ENCODE measurements at regions not wholly inside any gene's neighbourhood (a gene's known extent, or its start where the extent isn't known, plus 50 kb on each side); places are given as distances from the start of the nearest gene placed in this dataset.

DNA sequence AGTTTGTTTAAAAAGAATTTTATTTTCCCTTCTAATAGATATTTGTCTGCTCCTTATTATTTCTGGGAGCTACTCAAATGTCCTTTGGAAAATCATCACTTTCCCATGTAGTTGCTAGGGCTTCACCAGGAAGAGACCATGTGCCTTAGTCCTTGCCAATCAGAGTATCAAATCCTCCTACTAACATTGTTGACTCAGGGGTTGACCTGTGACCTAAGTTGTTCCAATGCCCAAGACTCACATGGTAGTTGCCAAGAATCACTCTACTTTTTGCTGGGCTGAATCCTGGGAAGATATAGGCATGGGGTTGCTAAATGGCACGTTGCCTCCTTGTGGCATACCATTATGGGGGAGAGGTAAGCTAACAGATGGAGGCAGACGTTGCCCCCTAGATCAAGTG lies 58.2 kb upstream of the FOXD3 start:
- Histone ChIP-seq H3K27me3 (ENCODE audit: insufficient read depth, low read depth, low read length) (no peaks in the 10 kb centered on the region), H3K9ac (ENCODE audit: low read length) (no peak overlapping the region)
- TF ChIP-seq MXI1 (conservative IDR thresholded peaks at IDR 0.05; ENCODE audit: poor library complexity, severe bottlenecking): no peak
- no peak for TF ChIP-seq TAF1 (IDR thresholded peaks at IDR 0.05; ENCODE audit: low read depth)
- no peak for TF ChIP-seq EZH2 (IDR thresholded peaks at IDR 0.05; ENCODE audit: borderline replicate concordance, insufficient read depth, low read length, poor library complexity, severe bottlenecking)
- TF ChIP-seq, protein P1, sequence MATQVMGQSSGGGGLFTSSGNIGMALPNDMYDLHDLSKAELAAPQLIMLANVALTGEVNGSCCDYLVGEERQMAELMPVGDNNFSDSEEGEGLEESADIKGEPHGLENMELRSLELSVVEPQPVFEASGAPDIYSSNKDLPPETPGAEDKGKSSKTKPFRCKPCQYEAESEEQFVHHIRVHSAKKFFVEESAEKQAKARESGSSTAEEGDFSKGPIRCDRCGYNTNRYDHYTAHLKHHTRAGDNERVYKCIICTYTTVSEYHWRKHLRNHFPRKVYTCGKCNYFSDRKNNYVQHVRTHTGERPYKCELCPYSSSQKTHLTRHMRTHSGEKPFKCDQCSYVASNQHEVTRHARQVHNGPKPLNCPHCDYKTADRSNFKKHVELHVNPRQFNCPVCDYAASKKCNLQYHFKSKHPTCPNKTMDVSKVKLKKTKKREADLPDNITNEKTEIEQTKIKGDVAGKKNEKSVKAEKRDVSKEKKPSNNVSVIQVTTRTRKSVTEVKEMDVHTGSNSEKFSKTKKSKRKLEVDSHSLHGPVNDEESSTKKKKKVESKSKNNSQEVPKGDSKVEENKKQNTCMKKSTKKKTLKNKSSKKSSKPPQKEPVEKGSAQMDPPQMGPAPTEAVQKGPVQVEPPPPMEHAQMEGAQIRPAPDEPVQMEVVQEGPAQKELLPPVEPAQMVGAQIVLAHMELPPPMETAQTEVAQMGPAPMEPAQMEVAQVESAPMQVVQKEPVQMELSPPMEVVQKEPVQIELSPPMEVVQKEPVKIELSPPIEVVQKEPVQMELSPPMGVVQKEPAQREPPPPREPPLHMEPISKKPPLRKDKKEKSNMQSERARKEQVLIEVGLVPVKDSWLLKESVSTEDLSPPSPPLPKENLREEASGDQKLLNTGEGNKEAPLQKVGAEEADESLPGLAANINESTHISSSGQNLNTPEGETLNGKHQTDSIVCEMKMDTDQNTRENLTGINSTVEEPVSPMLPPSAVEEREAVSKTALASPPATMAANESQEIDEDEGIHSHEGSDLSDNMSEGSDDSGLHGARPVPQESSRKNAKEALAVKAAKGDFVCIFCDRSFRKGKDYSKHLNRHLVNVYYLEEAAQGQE (IDR thresholded peaks at IDR 0.05; ENCODE audit: borderline replicate concordance): no peak
- no peak for TF ChIP-seq POLR2AphosphoS5 (IDR thresholded peaks at IDR 0.05)
- no peak for TF ChIP-seq EP300 (conservative IDR thresholded peaks at IDR 0.05; ENCODE audit: poor library complexity, severe bottlenecking)
- TF ChIP-seq SMC3 (conservative IDR thresholded peaks at IDR 0.05; ENCODE audit: poor library complexity): no peak
- TF ChIP-seq, protein P2, sequence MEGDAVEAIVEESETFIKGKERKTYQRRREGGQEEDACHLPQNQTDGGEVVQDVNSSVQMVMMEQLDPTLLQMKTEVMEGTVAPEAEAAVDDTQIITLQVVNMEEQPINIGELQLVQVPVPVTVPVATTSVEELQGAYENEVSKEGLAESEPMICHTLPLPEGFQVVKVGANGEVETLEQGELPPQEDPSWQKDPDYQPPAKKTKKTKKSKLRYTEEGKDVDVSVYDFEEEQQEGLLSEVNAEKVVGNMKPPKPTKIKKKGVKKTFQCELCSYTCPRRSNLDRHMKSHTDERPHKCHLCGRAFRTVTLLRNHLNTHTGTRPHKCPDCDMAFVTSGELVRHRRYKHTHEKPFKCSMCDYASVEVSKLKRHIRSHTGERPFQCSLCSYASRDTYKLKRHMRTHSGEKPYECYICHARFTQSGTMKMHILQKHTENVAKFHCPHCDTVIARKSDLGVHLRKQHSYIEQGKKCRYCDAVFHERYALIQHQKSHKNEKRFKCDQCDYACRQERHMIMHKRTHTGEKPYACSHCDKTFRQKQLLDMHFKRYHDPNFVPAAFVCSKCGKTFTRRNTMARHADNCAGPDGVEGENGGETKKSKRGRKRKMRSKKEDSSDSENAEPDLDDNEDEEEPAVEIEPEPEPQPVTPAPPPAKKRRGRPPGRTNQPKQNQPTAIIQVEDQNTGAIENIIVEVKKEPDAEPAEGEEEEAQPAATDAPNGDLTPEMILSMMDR (IDR thresholded peaks at IDR 0.05; ENCODE audit: poor library complexity, severe bottlenecking): no peak
- TF ChIP-seq RAD21 (conservative IDR thresholded peaks at IDR 0.05): no peak

DNA sequence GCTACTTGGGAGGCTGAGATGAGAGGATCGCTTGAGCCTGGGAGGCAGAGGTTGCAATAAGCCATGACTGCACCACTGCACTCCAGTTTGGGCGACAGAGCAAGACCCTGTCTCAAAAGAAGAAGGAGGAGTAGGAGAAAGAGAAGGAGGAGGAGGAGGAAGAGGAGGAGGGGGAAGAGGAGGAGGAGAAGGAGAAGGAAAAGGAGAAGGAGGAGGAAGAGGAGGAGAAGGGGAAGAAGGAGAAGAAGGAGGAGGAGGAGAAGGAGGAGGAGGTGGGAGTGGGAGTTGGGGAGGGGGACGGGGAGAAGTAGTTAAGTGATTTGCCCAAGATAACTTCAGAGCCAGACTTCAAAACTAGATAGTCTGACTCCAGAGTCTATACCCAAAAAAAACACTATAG lies 55.5 kb upstream of the FOXD3 start:
- Histone ChIP-seq H3K27me3 (ENCODE audit: insufficient read depth, low read depth, low read length) (no peaks in the 10 kb centered on the region), H3K9me2 (ENCODE audit: insufficient read depth, low read length) (no peaks in the 10 kb centered on the region), H3K79me2 (replicated peaks; ENCODE audit: insufficient read depth, low read length) (no peaks in the 10 kb centered on the region), H2AFZ (ENCODE audit: low read depth, low read length) (no peak overlapping the region), H3K4me2 (ENCODE audit: low read length) (no peak overlapping the region), H4K20me1 (ENCODE audit: insufficient read depth) (no peaks in the 10 kb centered on the region), H3F3A (ENCODE audit: insufficient read depth, low read length, poor library complexity, severe bottlenecking) (no peaks in the 10 kb centered on the region), H3K27ac (ENCODE audit: low read length) (no peak overlapping the region), H3K4me3 (ENCODE audit: low read length) (no peak overlapping the region), H3K9me3 (ENCODE audit: low read length) (no peaks in the 10 kb centered on the region), H3K36me3 (ENCODE audit: insufficient read depth, low read length) (no peaks in the 10 kb centered on the region), H3K9ac (ENCODE audit: low read length) (no peak overlapping the region)
- no peak for TF ChIP-seq EP300 (conservative IDR thresholded peaks at IDR 0.05; ENCODE audit: poor library complexity, severe bottlenecking)
- TF ChIP-seq EZH2 (IDR thresholded peaks at IDR 0.05; ENCODE audit: borderline replicate concordance, insufficient read depth, low read length, poor library complexity, severe bottlenecking): no peak

More for the DNA sequence above, 58.2 kb upstream of the FOXD3 start:
- no peaks in the 10 kb centered on the region for H3K79me2 ChIP-seq (replicated peaks; ENCODE audit: insufficient read depth, low read length)
- no peaks in the 10 kb centered on the region for H4K20me1 ChIP-seq (ENCODE audit: insufficient read depth)
- no peaks in the 10 kb centered on the region for H3K9me3 ChIP-seq (ENCODE audit: low read length)
- H3F3A ChIP-seq (ENCODE audit: insufficient read depth, low read length, poor library complexity, severe bottlenecking): no peaks in the 10 kb centered on the region
- H3K4me2 ChIP-seq (ENCODE audit: low read length): no peak overlapping the region
- H2AFZ ChIP-seq (ENCODE audit: low read depth, low read length): no peak overlapping the region
- no peaks in the 10 kb centered on the region for H3K9me2 ChIP-seq (ENCODE audit: insufficient read depth, low read length)
- no peak overlapping the region for H3K4me3 ChIP-seq (ENCODE audit: low read length)
- H3K27ac ChIP-seq (ENCODE audit: low read length): no peak overlapping the region
- H3K36me3 ChIP-seq (ENCODE audit: insufficient read depth, low read length): no peaks in the 10 kb centered on the region

DNA sequence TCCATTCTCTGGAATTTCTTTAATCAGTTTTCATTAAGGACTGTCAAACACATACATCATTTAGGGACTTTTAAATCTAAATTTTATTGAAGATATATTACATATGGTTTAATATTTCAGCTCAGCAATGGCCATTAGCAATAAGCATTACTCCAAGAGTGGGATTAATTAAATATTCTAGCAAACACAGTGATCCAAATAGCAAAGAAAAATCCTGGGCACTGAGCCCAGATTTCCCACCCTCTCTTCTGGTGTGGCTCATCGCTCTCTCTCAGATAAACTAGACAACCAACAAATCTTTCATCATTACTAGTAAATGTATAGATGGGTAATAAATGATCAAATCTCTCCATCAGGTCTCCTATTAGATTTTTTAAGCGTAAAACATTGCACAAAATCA lies 53.5 kb upstream of the FOXD3 start:
- no peak overlapping the region for H3K9ac ChIP-seq (ENCODE audit: low read length)
- H3K4me3 ChIP-seq (ENCODE audit: low read length): no peak overlapping the region
- no peaks in the 10 kb centered on the region for H3K36me3 ChIP-seq (ENCODE audit: insufficient read depth, low read length)
- H3K27me3 ChIP-seq (ENCODE audit: insufficient read depth, low read depth, low read length): peaks cover 9% of the 10 kb centered on the region
- no peaks in the 10 kb centered on the region for H3F3A ChIP-seq (ENCODE audit: insufficient read depth, low read length, poor library complexity, severe bottlenecking)
- no peak overlapping the region for H3K27ac ChIP-seq (ENCODE audit: low read length)
- TF ChIP-seq, protein P1 (IDR thresholded peaks at IDR 0.05; ENCODE audit: borderline replicate concordance): no peak
- no peak for TF ChIP-seq EZH2 (IDR thresholded peaks at IDR 0.05; ENCODE audit: borderline replicate concordance, insufficient read depth, low read length, poor library complexity, severe bottlenecking)
- TF ChIP-seq EP300 (conservative IDR thresholded peaks at IDR 0.05; ENCODE audit: poor library complexity, severe bottlenecking): no peak
- no peak for TF ChIP-seq SMC3 (conservative IDR thresholded peaks at IDR 0.05; ENCODE audit: poor library complexity)
- no peak for TF ChIP-seq POLR2AphosphoS5 (IDR thresholded peaks at IDR 0.05)
- TF ChIP-seq RAD21 (conservative IDR thresholded peaks at IDR 0.05): no peak
- TF ChIP-seq, protein P2 (IDR thresholded peaks at IDR 0.05; ENCODE audit: poor library complexity, severe bottlenecking): no peak
- TF ChIP-seq MXI1 (conservative IDR thresholded peaks at IDR 0.05; ENCODE audit: poor library complexity, severe bottlenecking): no peak
- no peak for TF ChIP-seq TAF1 (IDR thresholded peaks at IDR 0.05; ENCODE audit: low read depth)
- no peaks in the 10 kb centered on the region for H3K9me2 ChIP-seq (ENCODE audit: insufficient read depth, low read length)
- H3K4me2 ChIP-seq (ENCODE audit: low read length): no peak overlapping the region
- H3K79me2 ChIP-seq (replicated peaks; ENCODE audit: insufficient read depth, low read length): no peaks in the 10 kb centered on the region
- H3K9me3 ChIP-seq (ENCODE audit: low read length): no peaks in the 10 kb centered on the region
- no peak overlapping the region for H2AFZ ChIP-seq (ENCODE audit: low read depth, low read length)
- no peaks in the 10 kb centered on the region for H4K20me1 ChIP-seq (ENCODE audit: insufficient read depth)

Data from neural cell (in vitro differentiated cells).